AG04449 (cell line): ENCODE measurements at regions not wholly inside any gene's neighbourhood (a gene's known extent, or its start where the extent isn't known, plus 50 kb on each side); places are given as distances from the start of the nearest gene placed in this dataset.

Experiments used
- CTCF ChIA-PET: fragments of 350-600 bp; formaldehyde crosslinking; extraction: SDS; loops from one replicate; lab custom pipeline; 2021; ENCODE audit warnings: antibody characterized with exemption; lab: Yijun Ruan, JAX
- POLR2A ChIA-PET: fragments of 400-600, 350-600 bp; formaldehyde crosslinking; extraction: SDS; loops from one replicate; lab custom pipeline; 2020; ENCODE audit warnings: antibody characterized with exemption, inconsistent platforms; lab: Yijun Ruan, JAX
- DNase-seq: peaks from one replicate; pipeline ENCODE4 v3.0.0-alpha.2; 2010; ENCODE audit warnings: low read depth, low spot score
- H3K4me3 ChIP-seq: 2 replicates; pipeline ENCODE4 v1.5.1; 2011; ENCODE audit warnings: low read depth, mild to moderate bottlenecking, control low read depth, low read length
- TF ChIP-seq, protein P1 (sequence below): IDR thresholded peaks from one replicate; pipeline ENCODE4 v1.5.1; 2011; ENCODE audit warnings: mild to moderate bottlenecking, moderate library complexity, low read length, control low read depth, inconsistent platforms; ENCODE audit not compliant: insufficient read depth; ENCODE audit errors: missing control alignments

DNA sequence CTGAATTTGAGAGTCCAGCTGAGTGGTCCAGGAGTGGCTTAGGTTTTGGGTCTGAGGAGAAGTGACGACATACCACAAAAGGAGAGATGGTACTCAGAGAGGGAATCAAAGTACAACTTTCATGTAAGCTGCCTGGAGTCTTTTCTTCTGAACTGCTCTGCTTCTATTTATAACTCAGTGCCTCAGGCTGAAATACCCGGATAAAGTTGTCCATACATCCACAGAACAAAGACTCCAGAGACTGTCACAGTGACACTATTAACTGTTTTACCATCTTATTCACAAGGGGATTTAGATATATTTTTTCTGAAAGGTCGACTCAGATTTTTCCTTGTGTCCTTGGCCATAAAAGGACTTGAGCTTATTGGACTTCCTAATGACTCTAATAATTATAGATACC is 264.3 kb upstream of the DNAJC19 start:
- H3K4me3 ChIP-seq: no peak overlapping the region
- TF ChIP-seq, protein P1, sequence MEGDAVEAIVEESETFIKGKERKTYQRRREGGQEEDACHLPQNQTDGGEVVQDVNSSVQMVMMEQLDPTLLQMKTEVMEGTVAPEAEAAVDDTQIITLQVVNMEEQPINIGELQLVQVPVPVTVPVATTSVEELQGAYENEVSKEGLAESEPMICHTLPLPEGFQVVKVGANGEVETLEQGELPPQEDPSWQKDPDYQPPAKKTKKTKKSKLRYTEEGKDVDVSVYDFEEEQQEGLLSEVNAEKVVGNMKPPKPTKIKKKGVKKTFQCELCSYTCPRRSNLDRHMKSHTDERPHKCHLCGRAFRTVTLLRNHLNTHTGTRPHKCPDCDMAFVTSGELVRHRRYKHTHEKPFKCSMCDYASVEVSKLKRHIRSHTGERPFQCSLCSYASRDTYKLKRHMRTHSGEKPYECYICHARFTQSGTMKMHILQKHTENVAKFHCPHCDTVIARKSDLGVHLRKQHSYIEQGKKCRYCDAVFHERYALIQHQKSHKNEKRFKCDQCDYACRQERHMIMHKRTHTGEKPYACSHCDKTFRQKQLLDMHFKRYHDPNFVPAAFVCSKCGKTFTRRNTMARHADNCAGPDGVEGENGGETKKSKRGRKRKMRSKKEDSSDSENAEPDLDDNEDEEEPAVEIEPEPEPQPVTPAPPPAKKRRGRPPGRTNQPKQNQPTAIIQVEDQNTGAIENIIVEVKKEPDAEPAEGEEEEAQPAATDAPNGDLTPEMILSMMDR: no peak
- ChIA-PET POLR2A (no interaction called here), CTCF (no interaction called here)
- no peak for DNase-seq

DNA sequence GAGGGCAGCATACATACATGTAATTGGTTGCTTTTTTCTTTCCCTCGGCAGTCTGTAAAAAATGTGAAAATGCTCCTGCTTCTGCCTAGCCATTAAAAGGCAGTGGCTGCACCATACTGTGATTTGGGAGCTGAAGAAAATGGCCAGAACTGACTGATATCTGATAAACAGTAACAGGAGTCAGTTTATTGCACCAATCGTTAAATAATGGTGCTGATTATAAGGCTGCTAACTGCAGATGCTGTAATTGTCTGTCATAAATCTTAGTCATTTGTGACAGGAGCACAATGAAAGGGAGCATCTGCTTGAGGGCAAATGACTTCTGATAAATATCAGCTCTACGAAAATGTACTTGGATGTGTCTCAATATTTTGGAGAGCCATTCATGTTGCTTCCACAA is 263.1 kb upstream of the DNAJC19 start:
- no peak for DNase-seq
- POLR2A ChIA-PET: no interaction called here
- CTCF ChIA-PET: no interaction called here
- H3K4me3 ChIP-seq: no peak overlapping the region
- TF ChIP-seq, protein P1: no peak

DNA sequence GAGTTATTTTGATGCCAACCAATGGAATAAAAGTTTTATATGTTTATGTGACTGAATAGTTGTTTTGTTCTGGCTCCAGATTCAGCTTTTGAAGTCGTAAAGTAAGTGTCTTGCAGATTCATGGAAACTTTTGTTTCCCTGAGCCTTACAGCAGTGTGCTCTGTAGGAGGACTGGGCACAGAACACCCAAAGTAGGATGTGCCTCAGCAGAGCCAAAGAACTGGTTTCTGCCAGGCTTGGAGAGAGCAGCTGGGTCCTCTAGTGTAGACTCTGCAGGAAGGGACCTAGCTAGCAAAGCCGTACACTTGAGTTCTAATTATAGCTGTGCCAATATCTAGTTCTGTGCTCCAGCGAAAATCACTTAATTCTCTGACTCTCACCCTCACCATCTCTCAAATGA is 261.2 kb upstream of the DNAJC19 start:
- no peak for DNase-seq
- POLR2A ChIA-PET: no interaction called here
- TF ChIP-seq, protein P1: no peak
- no peak overlapping the region for H3K4me3 ChIP-seq
- CTCF ChIA-PET: no interaction called here

DNA sequence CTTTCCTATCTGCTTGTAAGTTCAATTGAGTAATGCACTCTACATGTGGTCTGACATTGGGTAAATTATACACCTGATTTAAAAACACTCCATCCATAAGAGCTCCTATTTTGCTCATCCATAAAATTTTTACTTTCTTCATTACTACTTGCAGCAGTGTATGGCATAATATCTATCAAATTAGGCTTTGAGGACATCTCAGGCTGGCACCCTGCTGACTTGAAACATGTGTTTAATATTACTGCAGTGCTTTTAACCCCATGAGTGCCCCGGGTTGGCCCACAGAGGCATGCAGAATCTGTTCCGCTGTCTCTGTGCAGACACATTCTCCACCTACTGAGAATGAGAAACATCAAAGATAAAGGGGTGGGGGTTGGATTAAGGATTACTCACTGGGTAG is 249.9 kb upstream of the DNAJC19 start:
- ChIA-PET POLR2A (no interaction called here), CTCF (no interaction called here)
- TF ChIP-seq, protein P1: no peak
- H3K4me3 ChIP-seq: no peak overlapping the region
- no peak for DNase-seq

DNA sequence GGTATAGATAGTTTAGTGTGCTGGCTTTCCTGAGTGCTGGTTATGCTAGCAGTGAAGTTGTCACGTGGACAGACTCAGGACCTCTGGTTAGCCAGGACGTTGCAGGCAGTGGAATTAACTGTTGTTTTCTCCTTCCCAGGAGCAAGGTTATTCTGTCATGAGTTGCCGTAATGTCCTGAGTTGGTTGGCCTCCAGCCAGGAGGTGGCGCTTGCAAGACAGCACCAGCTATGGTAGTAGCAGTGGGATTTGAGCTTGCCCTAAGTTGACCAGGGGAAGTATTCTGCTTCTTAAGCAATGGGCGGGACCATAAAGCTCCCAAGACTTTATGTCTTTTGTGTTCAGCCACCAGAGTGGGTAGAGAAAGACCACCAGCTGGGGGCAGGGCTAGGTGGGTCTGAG is 240.7 kb upstream of the DNAJC19 start:
- H3K4me3 ChIP-seq: no peak overlapping the region
- ChIA-PET POLR2A (no interaction called here), CTCF (no interaction called here)
- TF ChIP-seq, protein P1: no peak
- no peak for DNase-seq

DNA sequence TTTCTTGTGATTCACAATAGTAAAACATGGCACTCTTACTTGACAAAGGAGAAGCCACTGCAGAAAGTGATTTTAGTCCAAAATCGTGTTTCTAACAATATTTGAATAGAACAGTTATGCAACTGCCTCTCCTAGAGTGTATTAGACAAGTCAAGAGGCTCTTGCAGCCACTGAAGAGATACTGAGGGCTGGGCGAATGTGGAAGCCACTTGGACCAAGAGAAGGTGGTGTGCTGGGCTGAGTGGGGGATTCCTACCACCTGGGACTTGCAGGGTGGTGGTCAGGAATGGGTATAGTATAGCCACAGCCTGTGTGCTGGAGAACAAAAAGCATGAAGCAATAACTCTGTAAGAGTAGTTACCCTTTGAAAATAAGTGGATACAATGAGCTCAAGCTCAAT is 223.8 kb upstream of the DNAJC19 start:
- no peak overlapping the region for H3K4me3 ChIP-seq
- POLR2A ChIA-PET: no interaction called here
- DNase-seq: no peak
- CTCF ChIA-PET: no interaction called here
- TF ChIP-seq, protein P1: no peak
